IPS-20b (cell line): ENCODE measurements at regions not wholly inside any gene's neighbourhood (a gene's known extent, or its start where the extent isn't known, plus 50 kb on each side); places are given as distances from the start of the nearest gene placed in this dataset.
"Not testable (repeated sequence)": the region's sequence is repeated elsewhere in the genome, so short reads cannot be mapped to it uniquely, and the experiment has no call there.

ENCODE experiments used
- H3K27ac ChIP-seq: one replicate; pipeline ENCODE4 v1.5.1; 2013; ENCODE audit warnings: low read length
- H3K27me3 ChIP-seq: 2 replicates; pipeline ENCODE4 v1.6.1; 2013; ENCODE audit warnings: mild to moderate bottlenecking, low read length, inconsistent platforms; ENCODE audit not compliant: insufficient read depth
- H3K36me3 ChIP-seq: 2 replicates; pipeline ENCODE4 v1.6.1; 2013; ENCODE audit warnings: low read depth, mild to moderate bottlenecking, inconsistent platforms, low read length, moderate library complexity; ENCODE audit not compliant: insufficient read depth
- H3K4me1 ChIP-seq: 2 replicates; pipeline ENCODE4 v1.6.1; 2013; ENCODE audit warnings: mild to moderate bottlenecking, control low read depth, inconsistent platforms, low read length, moderate library complexity; ENCODE audit not compliant: insufficient read depth
- H3K4me3 ChIP-seq: 2 replicates; pipeline ENCODE4 v1.5.1; 2013; ENCODE audit warnings: mild to moderate bottlenecking, low read length, inconsistent platforms
- H3K9ac ChIP-seq: 2 replicates; pipeline ENCODE4 v1.6.1; 2013; ENCODE audit warnings: low read depth, mild to moderate bottlenecking, inconsistent platforms, low read length, moderate library complexity
- H3K9me3 ChIP-seq: 2 replicates; pipeline ENCODE4 v1.6.1; 2013; ENCODE audit warnings: mild to moderate bottlenecking, low read depth, low read length, inconsistent platforms; ENCODE audit not compliant: insufficient read depth

GRCh38 chr6:126890055-126890454 is 228.4 kb upstream of the RSPO3 start:
- Histone ChIP-seq H3K27ac (no peak overlapping the region), H3K4me3 (no peak overlapping the region), H3K36me3 (no peaks in the 10 kb centered on the region), H3K9me3 (no peaks in the 10 kb centered on the region), H3K4me1 (no peaks in the 10 kb centered on the region), H3K27me3 (no peaks in the 10 kb centered on the region), H3K9ac (no peak overlapping the region)

- H3K4me3 ChIP-seq = no peak overlapping the region
- no peaks in the 10 kb centered on the region for H3K9me3 ChIP-seq
- no peak overlapping the region for H3K9ac ChIP-seq
- no peaks in the 10 kb centered on the region for H3K36me3 ChIP-seq
- no peaks in the 10 kb centered on the region for H3K27me3 ChIP-seq
- H3K27ac ChIP-seq = no peak overlapping the region
- no peaks in the 10 kb centered on the region for H3K4me1 ChIP-seq
These were observed 227.3 kb upstream of the RSPO3 start for GRCh38 chr6:126891158-126891557.

DNA sequence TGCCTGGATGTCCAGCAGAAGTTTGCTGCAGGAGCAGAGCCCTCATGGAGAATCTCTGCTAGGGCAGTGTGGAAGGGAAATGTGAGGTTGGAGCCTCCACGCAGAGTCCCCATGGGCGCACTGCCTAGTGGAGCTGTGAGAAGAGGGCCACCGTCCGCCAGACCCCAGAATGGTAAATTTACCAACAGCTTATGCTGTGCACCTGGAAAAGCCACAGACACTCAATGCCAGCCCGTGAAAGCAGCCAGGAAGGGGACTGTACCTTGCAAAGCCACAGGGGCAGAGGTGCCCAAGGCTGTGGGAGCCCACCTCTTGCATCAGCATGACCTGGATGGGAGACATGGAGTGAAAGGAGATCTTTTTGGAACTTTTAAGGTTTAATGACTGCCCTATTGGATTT is 225.6 kb upstream of the RSPO3 start:
- not testable (repeated sequence) for H3K27ac ChIP-seq, H3K27me3 ChIP-seq, H3K36me3 ChIP-seq, H3K9ac ChIP-seq, H3K9me3 ChIP-seq, H3K4me3 ChIP-seq, H3K4me1 ChIP-seq

- H3K4me3 ChIP-seq = no peak overlapping the region
- no peaks in the 10 kb centered on the region for H3K9me3 ChIP-seq
- H3K27me3 ChIP-seq = no peaks in the 10 kb centered on the region
- no peak overlapping the region for H3K27ac ChIP-seq
- no peak overlapping the region for H3K9ac ChIP-seq
- no peaks in the 10 kb centered on the region for H3K36me3 ChIP-seq
- no peaks in the 10 kb centered on the region for H3K4me1 ChIP-seq
These were observed 220.7 kb upstream of the RSPO3 start for GRCh38 chr6:126897758-126898157.

GRCh38 chr6:126904176-126904575 is 214.3 kb upstream of the RSPO3 start:
- no peaks in the 10 kb centered on the region for H3K9me3 ChIP-seq
- no peaks in the 10 kb centered on the region for H3K36me3 ChIP-seq
- H3K4me1 ChIP-seq = no peaks in the 10 kb centered on the region
- H3K9ac ChIP-seq = no peak overlapping the region
- H3K27me3 ChIP-seq = no peaks in the 10 kb centered on the region
- H3K27ac ChIP-seq = no peak overlapping the region
- H3K4me3 ChIP-seq = no peak overlapping the region

GRCh38 chr6:126905917-126906316 is 212.6 kb upstream of the RSPO3 start:
- Histone ChIP-seq H3K4me1 (no peaks in the 10 kb centered on the region), H3K4me3 (no peak overlapping the region), H3K27ac (no peak overlapping the region), H3K36me3 (no peaks in the 10 kb centered on the region), H3K9me3 (no peaks in the 10 kb centered on the region), H3K9ac (no peak overlapping the region), H3K27me3 (no peaks in the 10 kb centered on the region)

DNA sequence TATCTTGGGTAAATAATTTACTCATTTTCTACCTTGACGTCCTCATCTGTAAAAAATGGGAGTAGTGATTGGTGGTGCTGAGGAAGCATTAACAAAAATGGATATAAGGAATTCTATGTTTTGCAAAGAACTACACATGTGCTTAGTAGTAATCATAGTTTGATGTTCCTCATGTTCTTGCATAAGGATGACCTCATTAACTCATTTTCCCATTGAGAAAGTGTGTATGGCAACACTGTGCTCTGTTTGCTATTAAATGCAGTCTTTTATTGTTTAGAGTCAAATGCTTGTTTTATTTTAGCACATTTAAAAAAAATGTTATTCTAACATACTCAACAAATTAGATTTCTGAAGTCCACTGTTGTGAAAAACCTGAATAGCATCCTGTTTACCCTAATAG is 211.2 kb upstream of the RSPO3 start:
- Histone ChIP-seq H3K4me3 (no peak overlapping the region), H3K9me3 (no peaks in the 10 kb centered on the region), H3K27me3 (no peaks in the 10 kb centered on the region), H3K36me3 (no peaks in the 10 kb centered on the region), H3K9ac (no peak overlapping the region), H3K27ac (no peak overlapping the region), H3K4me1 (no peaks in the 10 kb centered on the region)

- no peak overlapping the region for H3K4me3 ChIP-seq
- H3K4me1 ChIP-seq = no peaks in the 10 kb centered on the region
- H3K27me3 ChIP-seq = no peaks in the 10 kb centered on the region
- H3K9me3 ChIP-seq = no peaks in the 10 kb centered on the region
- H3K27ac ChIP-seq = no peak overlapping the region
- H3K9ac ChIP-seq = no peak overlapping the region
- no peaks in the 10 kb centered on the region for H3K36me3 ChIP-seq
These were observed 210.5 kb upstream of the RSPO3 start for GRCh38 chr6:126907996-126908395.

DNA sequence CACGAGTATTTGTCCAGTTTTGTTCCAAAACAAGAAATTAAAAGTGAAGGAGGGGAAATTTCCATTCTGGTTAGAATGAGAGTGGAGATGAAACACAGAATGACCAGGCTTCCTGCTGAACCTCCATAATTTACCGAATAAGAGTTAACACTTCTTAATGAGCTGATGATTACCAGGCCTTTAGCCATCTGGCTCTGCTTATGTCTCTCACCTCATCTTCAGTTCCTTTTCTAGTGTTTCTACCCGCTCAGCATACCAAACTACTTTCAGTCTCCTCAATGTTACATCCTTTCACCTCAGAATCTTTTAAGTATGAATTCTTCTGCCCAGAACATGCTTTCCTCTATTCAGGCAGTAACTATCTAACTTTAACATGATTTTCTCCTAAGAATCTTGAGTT is 209.0 kb upstream of the RSPO3 start:
- H3K4me3 ChIP-seq = no peak overlapping the region
- H3K9ac ChIP-seq = no peak overlapping the region
- no peaks in the 10 kb centered on the region for H3K36me3 ChIP-seq
- H3K9me3 ChIP-seq = no peaks in the 10 kb centered on the region
- no peak overlapping the region for H3K27ac ChIP-seq
- H3K27me3 ChIP-seq = no peaks in the 10 kb centered on the region
- H3K4me1 ChIP-seq = no peaks in the 10 kb centered on the region

DNA sequence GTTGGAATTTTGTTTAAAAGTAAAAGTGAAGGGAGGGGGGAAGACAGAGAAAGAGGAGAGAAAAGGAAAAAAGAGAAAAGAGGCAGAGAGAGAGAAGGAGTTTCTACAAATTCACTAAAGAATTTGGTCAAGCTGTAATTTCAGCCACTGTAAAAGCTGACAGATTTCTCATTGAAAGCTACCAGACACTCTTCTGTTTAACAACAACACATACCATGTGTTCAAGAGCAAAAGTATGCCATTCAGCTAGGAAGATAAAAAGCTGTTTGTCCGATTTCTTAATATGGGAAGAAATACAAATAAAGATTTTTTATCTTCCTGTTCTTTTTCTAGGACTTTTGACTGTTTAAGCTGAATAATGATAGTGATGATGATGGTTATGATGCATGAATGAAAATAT is 204.8 kb upstream of the RSPO3 start:
- no peaks in the 10 kb centered on the region for H3K9me3 ChIP-seq
- H3K4me3 ChIP-seq = no peak overlapping the region
- no peak overlapping the region for H3K9ac ChIP-seq
- no peaks in the 10 kb centered on the region; the same call in 1 of the 2 replicates for H3K4me1 ChIP-seq
- no peaks in the 10 kb centered on the region for H3K36me3 ChIP-seq
- no peak overlapping the region for H3K27ac ChIP-seq
- H3K27me3 ChIP-seq = no peaks in the 10 kb centered on the region

DNA sequence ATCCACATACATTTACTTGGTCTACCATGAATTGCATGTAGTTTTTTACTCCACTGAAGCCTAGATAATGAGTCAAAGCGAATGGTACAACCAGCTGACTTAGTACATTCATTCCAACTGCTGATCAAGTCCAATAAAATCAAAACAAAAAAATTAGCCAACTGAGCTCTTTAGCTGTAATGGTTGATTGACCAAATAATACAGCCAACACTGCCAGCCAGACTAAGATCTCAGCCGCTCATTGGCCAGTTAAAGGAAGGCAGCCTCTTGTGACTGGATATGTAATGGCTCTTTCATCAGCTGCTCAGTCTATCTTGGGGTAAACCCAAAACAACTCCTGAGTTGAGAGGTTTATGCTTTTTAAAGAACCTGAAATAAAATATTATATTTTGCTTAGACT is 204.3 kb upstream of the RSPO3 start:
- no peak overlapping the region for H3K4me3 ChIP-seq
- H3K36me3 ChIP-seq = no peaks in the 10 kb centered on the region
- no peak overlapping the region for H3K27ac ChIP-seq
- H3K9me3 ChIP-seq = no peaks in the 10 kb centered on the region
- H3K9ac ChIP-seq = no peak overlapping the region
- no peaks in the 10 kb centered on the region; the same call in 1 of the 2 replicates for H3K4me1 ChIP-seq
- H3K27me3 ChIP-seq = no peaks in the 10 kb centered on the region

DNA sequence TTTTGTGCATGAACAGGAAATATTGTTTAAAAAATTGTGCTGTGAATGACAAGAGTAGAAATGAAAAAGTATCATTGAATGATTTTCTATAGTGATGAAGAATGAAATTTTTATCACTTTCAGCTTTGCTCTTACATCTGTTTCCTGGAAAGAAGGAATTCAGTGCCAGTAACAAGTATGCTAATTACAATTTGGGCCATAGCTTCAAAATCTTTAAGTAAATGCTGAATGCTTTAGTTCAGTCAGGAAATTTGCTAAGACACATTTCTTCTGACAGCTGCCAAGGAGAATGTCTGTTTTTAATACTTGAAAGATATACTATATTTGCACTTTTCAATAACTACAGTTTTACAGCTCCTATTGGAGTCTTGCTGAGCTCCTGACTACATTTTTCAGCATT is 203.7 kb upstream of the RSPO3 start:
- no peaks in the 10 kb centered on the region; the same call in 1 of the 2 replicates for H3K4me1 ChIP-seq
- H3K4me3 ChIP-seq = no peak overlapping the region
- H3K9ac ChIP-seq = no peak overlapping the region
- no peaks in the 10 kb centered on the region for H3K27me3 ChIP-seq
- no peak overlapping the region for H3K27ac ChIP-seq
- H3K9me3 ChIP-seq = no peaks in the 10 kb centered on the region
- H3K36me3 ChIP-seq = no peaks in the 10 kb centered on the region

- Histone ChIP-seq H3K27me3 (no peaks in the 10 kb centered on the region), H3K9me3 (no peaks in the 10 kb centered on the region), H3K9ac (no peak overlapping the region), H3K27ac (no peak overlapping the region), H3K36me3 (no peaks in the 10 kb centered on the region), H3K4me1 (no peaks in the 10 kb centered on the region; the same call in 1 of the 2 replicates), H3K4me3 (no peak overlapping the region)
These were observed 198.5 kb upstream of the RSPO3 start for GRCh38 chr6:126919947-126920346.
